OCI-LY3 (cell line): ENCODE measurements at regions not wholly inside any gene's neighbourhood (a gene's known extent, or its start where the extent isn't known, plus 50 kb on each side); places are given as distances from the start of the nearest gene placed in this dataset.

Source experiments
- H2AFZ ChIP-seq: fragments of 200-600, 300-600 bp; shearing (Covaris generic); 2 replicates; pipeline ENCODE4 v1.6.0; 2014; ENCODE audit warnings: antibody characterized with exemption, low read depth, low read length
- H3K27ac ChIP-seq: fragments of 200-600, 300-600 bp; sonication (generic); 2 replicates; pipeline ENCODE4 v1.5.1; 2014; ENCODE audit warnings: mild to moderate bottlenecking, low read length, moderate library complexity, mixed read lengths
- H3K27me3 ChIP-seq: fragments of 200-600, 300-600 bp; sonication (generic); 2 replicates; pipeline ENCODE4 v1.6.1; 2014; ENCODE audit warnings: low read depth, low read length, mixed read lengths
- H3K36me3 ChIP-seq: fragments of 200-600, 300-600 bp; sonication (generic); replicated peaks from 2 replicates; pipeline ENCODE3; 2014; ENCODE audit warnings: low read depth, low read length, mixed read lengths
- H3K4me1 ChIP-seq: fragments of 300-600, 200-600 bp; sonication (generic); 2 replicates; pipeline ENCODE4 v1.6.1; 2014; ENCODE audit warnings: low read length, mixed read lengths
- H3K4me2 ChIP-seq: fragments of 200-600, 300-600 bp; sonication (generic); 2 replicates; pipeline ENCODE4 v1.6.1; 2014; ENCODE audit warnings: low read length, mixed read lengths
- H3K4me3 ChIP-seq: fragments of 300-600, 200-600 bp; sonication (generic); 2 replicates; pipeline ENCODE4 v1.5.1; 2014; ENCODE audit warnings: antibody characterized with exemption, mild to moderate bottlenecking, low read length, moderate library complexity
- H3K79me2 ChIP-seq: fragments of 300-600, 200-600 bp; shearing (Covaris generic); 2 replicates; pipeline ENCODE4 v1.6.1; 2014; ENCODE audit warnings: mild to moderate bottlenecking, low read length, mixed read lengths
- H3K9ac ChIP-seq: fragments of 300-600, 200-600 bp; shearing (Covaris generic); 2 replicates; pipeline ENCODE4 v1.6.0; 2014; ENCODE audit warnings: mild to moderate bottlenecking, low read length, moderate library complexity
- H3K9me3 ChIP-seq: fragments of 200-600, 300-600 bp; shearing (Covaris generic); 2 replicates; pipeline ENCODE4 v1.6.1; 2014; ENCODE audit warnings: low read length, mixed read lengths; ENCODE audit not compliant: insufficient read depth
- H4K20me1 ChIP-seq: fragments of 200-600, 300-600 bp; sonication (generic); 2 replicates; pipeline ENCODE4 v1.6.1; 2016; ENCODE audit warnings: low read length, mixed read lengths; ENCODE audit not compliant: insufficient read depth
- CTCF ChIP-seq: fragments of 200-600, 300-600 bp; sonication (generic); IDR thresholded peaks from 2 replicates; pipeline ENCODE4 v1.5.1; 2014; ENCODE audit warnings: antibody characterized with exemption, low read length, low read depth
- EZH2phosphoT487 ChIP-seq: fragments of 200-600 bp; shearing (Covaris generic); IDR thresholded peaks from 2 replicates; pipeline ENCODE4 v1.6.1; 2018; ENCODE audit warnings: antibody characterized with exemption, mixed run types, low read depth

- no peaks in the 10 kb centered on the region for H3K36me3 ChIP-seq
- H3K9ac ChIP-seq, result no peak overlapping the region
- H2AFZ ChIP-seq, result no peak overlapping the region
- no peak overlapping the region for H3K4me3 ChIP-seq
- H3K79me2 ChIP-seq, result no peaks in the 10 kb centered on the region
- no peak overlapping the region for H3K4me2 ChIP-seq
- H3K4me1 ChIP-seq, result no peaks in the 10 kb centered on the region
- H3K27me3 ChIP-seq, result no peaks in the 10 kb centered on the region
- no peak overlapping the region for H3K27ac ChIP-seq
- no peaks in the 10 kb centered on the region for H3K9me3 ChIP-seq
- H4K20me1 ChIP-seq, result no peaks in the 10 kb centered on the region
- TF ChIP-seq EZH2phosphoT487, result no peak
- no peak for TF ChIP-seq CTCF
Measured at GRCh38 chr22:49188591-49188990, 639.1 kb downstream of the BRD1 start.

GRCh38 chr22:49188091-49188490 is 639.6 kb downstream of the BRD1 start:
- H3K27me3 ChIP-seq, result no peaks in the 10 kb centered on the region
- no peaks in the 10 kb centered on the region for H4K20me1 ChIP-seq
- no peak for TF ChIP-seq CTCF
- no peak for TF ChIP-seq EZH2phosphoT487
- H3K9me3 ChIP-seq, result no peaks in the 10 kb centered on the region
- H3K36me3 ChIP-seq, result no peaks in the 10 kb centered on the region
- no peak overlapping the region for H2AFZ ChIP-seq
- H3K79me2 ChIP-seq, result no peaks in the 10 kb centered on the region
- H3K27ac ChIP-seq, result no peak overlapping the region
- H3K4me1 ChIP-seq, result no peaks in the 10 kb centered on the region
- no peak overlapping the region for H3K9ac ChIP-seq
- H3K4me3 ChIP-seq, result no peak overlapping the region
- H3K4me2 ChIP-seq, result no peak overlapping the region

GRCh38 chr22:49186762-49187161 is 640.9 kb downstream of the BRD1 start:
- Histone ChIP-seq H3K27ac (no peak overlapping the region), H4K20me1 (no peaks in the 10 kb centered on the region), H3K9ac (no peak overlapping the region), H3K4me2 (no peak overlapping the region), H2AFZ (no peak overlapping the region), H3K9me3 (no peaks in the 10 kb centered on the region), H3K4me1 (no peaks in the 10 kb centered on the region), H3K27me3 (no peaks in the 10 kb centered on the region), H3K36me3 (no peaks in the 10 kb centered on the region), H3K4me3 (no peak overlapping the region), H3K79me2 (no peaks in the 10 kb centered on the region)
- TF ChIP-seq CTCF (no peak), EZH2phosphoT487 (no peak)

- Histone ChIP-seq H3K27me3 (no peaks in the 10 kb centered on the region), H3K79me2 (no peaks in the 10 kb centered on the region), H3K36me3 (no peaks in the 10 kb centered on the region), H3K27ac (no peak overlapping the region), H3K9ac (no peak overlapping the region), H2AFZ (no peak overlapping the region), H3K9me3 (no peaks in the 10 kb centered on the region), H4K20me1 (no peaks in the 10 kb centered on the region), H3K4me3 (no peak overlapping the region), H3K4me2 (no peak overlapping the region), H3K4me1 (no peaks in the 10 kb centered on the region)
- TF ChIP-seq CTCF, result no peak
- no peak for TF ChIP-seq EZH2phosphoT487
Measured at GRCh38 chr22:49186293-49186692, 641.4 kb downstream of the BRD1 start.
